ENCODE measurements at regions not wholly inside any gene's neighbourhood (a gene's known extent, or its start where the extent isn't known, plus 50 kb on each side); places are given as distances from the start of the nearest gene placed in this dataset.

GRCh38 chr17:71447644-71448043, 673.2 kb upstream of the SOX9 start:
- TF ChIP-seq FOXP2 (optimal IDR thresholded peaks at IDR 0.05; ENCODE audit: control extremely low read depth, extremely low read length, insufficient read depth) (no peak), POLR2AphosphoS5 (IDR thresholded peaks at IDR 0.05; ENCODE audit: borderline replicate concordance, low read depth, low read length) (no peak)
